GM18951 (cell line): ENCODE measurements at regions not wholly inside any gene's neighbourhood (a gene's known extent, or its start where the extent isn't known, plus 50 kb on each side); places are given as distances from the start of the nearest gene placed in this dataset.

Source experiments
- POLR2A ChIP-seq: IDR thresholded peaks from 4 replicates; pipeline ENCODE4 v1.6.1; 2011; ENCODE audit warnings: mild to moderate bottlenecking; ENCODE audit not compliant: insufficient read length, insufficient read depth; ENCODE audit errors: extremely low read depth
- in situ Hi-C: fragments of 300-500 bp; cut with MboI; formaldehyde crosslinking; loops from one replicate; pipeline ENCODE4 v1.12.0; 2022; ENCODE audit warnings: low sequenced_read_pairs, mixed read lengths, inconsistent platforms; ENCODE audit not compliant: unreplicated experiment

GRCh38 chr5:179497636-179498340 is 52.6 kb upstream of the RUFY1 start:
- no peak for TF ChIP-seq POLR2A
- in situ Hi-C loops, result loop anchor here (25.0 kb wide), 1 partner anchor 1210 kb away; no protein-coding TSS in a partner anchor

DNA sequence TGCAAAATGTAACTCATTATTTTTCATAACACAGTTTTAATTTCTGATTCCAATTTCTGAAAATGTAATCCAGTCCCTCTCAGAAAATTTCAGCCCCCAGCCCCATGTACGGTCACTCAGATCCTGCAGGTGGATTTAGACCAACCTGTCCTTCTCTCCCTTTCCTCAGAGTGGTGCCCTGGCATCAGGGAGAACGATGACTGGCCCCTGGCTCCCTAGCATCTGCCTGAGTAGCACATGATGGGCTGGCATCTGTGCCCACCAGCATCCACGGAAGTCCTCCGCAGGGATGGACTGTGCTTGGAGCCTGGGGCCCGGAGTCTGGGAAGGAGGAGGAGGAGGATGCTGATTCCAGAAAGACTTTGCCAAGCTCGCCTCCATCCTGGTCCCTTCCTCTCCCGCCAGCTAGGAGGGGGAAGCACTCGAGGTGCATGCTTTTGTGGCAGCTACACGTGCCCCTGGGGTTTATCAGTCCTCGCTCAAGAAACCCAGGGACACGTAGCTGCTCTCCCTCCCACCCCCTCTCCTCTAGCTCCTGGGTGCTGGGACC is 54.4 kb upstream of the RUFY1 start:
- TF ChIP-seq POLR2A, result no peak
- in situ Hi-C loops, result loop anchor here (25.0 kb wide), 1 partner anchor 1209 kb away; no protein-coding TSS in a partner anchor

DNA sequence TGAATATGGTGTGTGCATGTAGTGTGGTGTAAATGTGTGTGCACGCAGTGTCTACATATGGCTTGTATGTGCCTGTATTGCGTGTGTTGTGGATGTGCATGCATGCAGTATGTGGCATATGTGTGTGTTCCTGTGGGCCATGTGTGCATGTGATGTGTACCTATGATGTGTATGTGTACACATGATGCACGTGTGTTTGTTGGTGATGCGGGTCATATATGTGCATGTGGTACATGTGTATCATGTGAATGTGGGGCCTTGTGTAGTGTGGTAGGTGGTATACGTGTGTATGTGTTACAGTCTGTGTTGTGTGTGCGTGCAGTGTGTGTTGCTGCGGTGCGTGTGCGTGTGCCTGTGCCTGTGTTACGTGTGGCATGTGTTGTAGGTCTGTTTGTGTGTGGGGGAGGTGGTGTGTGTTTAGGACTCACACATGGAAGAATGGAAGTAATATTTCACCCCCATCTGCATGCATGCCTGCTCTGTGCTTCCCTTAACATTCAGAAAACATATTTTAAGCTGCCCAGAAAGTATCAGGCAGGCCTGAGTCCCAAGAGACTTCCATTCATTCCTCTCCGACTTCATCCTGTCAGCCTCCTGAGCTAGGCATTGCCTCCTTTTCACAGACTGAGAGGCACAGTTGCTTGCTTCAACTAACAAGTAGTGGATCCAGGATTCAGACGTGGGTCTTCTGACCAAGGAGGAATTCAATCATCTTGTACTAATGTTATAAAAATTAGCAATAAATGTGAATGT is 55.4 kb upstream of the RUFY1 start:
- in situ Hi-C loops, result loop anchor here (25.0 kb wide), 1 partner anchor 1208 kb away; no protein-coding TSS in a partner anchor
- TF ChIP-seq POLR2A, result no peak

DNA sequence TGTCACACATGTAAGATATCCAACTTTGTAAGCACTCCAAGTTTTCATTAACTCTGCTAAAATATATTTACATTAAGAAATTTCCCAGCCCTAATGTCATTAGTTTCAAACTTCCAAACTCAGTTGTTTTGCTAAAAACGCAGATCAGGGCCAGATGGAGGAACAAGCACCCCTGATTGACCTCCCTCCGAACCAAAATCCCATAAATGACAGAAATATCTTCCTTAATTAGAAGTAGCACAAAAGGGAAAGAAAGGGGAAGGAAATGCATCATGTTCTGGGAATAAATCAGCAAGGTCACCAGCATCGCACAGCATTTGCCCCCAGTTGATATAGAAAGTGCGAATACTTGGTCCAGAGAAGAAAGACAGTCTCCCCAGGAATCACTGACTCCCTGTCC is 61.4 kb upstream of the RUFY1 start:
- in situ Hi-C loops, result loop anchor here (25.0 kb wide), 1 partner anchor 1202 kb away; no protein-coding TSS in a partner anchor
- no peak for TF ChIP-seq POLR2A

DNA sequence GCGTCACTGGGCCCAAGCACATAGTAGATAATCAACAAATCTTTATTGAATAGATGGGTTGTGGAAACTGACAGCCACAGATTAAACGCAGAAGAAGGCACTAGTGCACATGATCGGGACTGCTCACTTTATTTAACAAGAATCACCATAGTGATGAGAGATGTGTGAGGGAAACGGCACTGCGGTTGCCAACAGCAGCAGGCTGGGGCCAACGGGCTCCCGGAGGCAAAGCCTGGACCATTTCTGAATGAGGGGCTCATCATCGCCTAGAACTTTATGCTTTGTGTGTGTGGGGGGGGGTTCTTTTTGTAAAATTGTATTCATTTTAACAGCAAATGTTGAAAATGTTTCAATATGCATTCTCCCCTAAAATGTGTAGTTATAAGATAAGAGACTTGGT is 61.9 kb upstream of the RUFY1 start:
- no peak for TF ChIP-seq POLR2A
- in situ Hi-C loops, result loop anchor here (25.0 kb wide), 1 partner anchor 1201 kb away; no protein-coding TSS in a partner anchor

GRCh38 chr5:179487145-179487544 is 63.2 kb upstream of the RUFY1 start:
- in situ Hi-C loops, result loop anchor here (25.0 kb wide), 1 partner anchor 1200 kb away; no protein-coding TSS in a partner anchor
- no peak for TF ChIP-seq POLR2A

- in situ Hi-C loops, result loop anchor here (25.0 kb wide), 1 partner anchor 1199 kb away; no protein-coding TSS in a partner anchor
Observed at GRCh38 chr5:179486596-179487051, 63.7 kb upstream of the RUFY1 start.

GRCh38 chr5:179485845-179486575 is 64.3 kb upstream of the RUFY1 start:
- TF ChIP-seq POLR2A, result no peak
- in situ Hi-C loops, result loop anchor here (25.0 kb wide), 1 partner anchor 1199 kb away; no protein-coding TSS in a partner anchor

More at GRCh38 chr5:179486596-179487051, 63.7 kb upstream of the RUFY1 start:
- no peak for TF ChIP-seq POLR2A

DNA sequence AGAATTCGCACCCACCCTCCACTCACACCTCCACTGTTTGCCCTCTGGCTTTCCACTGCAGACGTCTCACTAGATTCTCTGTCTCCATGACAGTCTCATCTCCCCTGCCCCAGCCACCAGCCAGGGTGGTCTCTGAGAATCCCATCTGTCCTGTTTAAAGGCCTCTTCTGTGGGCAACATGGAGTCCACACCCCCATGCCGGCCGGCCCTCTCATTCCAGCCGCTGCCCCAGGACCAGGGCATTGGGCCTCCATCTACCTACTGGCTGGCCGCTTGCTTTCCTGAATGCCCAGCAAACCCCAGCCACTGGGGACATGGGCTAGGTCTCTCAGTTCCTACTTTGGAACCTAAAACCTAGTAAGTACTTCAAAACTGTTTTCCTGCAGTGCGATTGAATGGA is 65.6 kb upstream of the RUFY1 start:
- TF ChIP-seq POLR2A, result no peak
- in situ Hi-C loops, result loop anchor here (25.0 kb wide), 1 partner anchor 1197 kb away; no protein-coding TSS in a partner anchor

- in situ Hi-C loops, result loop anchor here (25.0 kb wide), 1 partner anchor 1197 kb away; no protein-coding TSS in a partner anchor
- TF ChIP-seq POLR2A, result no peak
Observed at GRCh38 chr5:179484201-179484600, 66.2 kb upstream of the RUFY1 start.

- in situ Hi-C loops, result loop anchor here (25.0 kb wide), 1 partner anchor 1191 kb away; no protein-coding TSS in a partner anchor
Observed at GRCh38 chr5:179478624-179479023, 71.7 kb upstream of the RUFY1 start.

GRCh38 chr5:179475208-179475751 is 75.1 kb upstream of the RUFY1 start:
- in situ Hi-C loops, result loop anchor here (25.0 kb wide), 1 partner anchor 1188 kb away; no protein-coding TSS in a partner anchor
- TF ChIP-seq POLR2A, result no peak

More at GRCh38 chr5:179478624-179479023, 71.7 kb upstream of the RUFY1 start:
- no peak for TF ChIP-seq POLR2A
